Esophagus squamous epithelium (tissue), 5 donors: ENCODE measurements at regions not wholly inside any gene's neighbourhood (a gene's known extent, or its start where the extent isn't known, plus 50 kb on each side); places are given as distances from the start of the nearest gene placed in this dataset.

Source experiments
- DNase-seq: peaks from one replicate; lab custom pipeline; 2025; lab: John Stamatoyannopoulos, UW
- H3K27ac ChIP-seq, 4 donors: fragments of 200-600 bp; sonication (generic); one replicate each; pipeline ENCODE4 v1.5.1; 2016 to 2019; ENCODE audit warnings: mild to moderate bottlenecking in 1 of 4
- H3K27me3 ChIP-seq, 4 donors: fragments of 200-600 bp; sonication (generic); 1 replicate in 3 of 4; 2 replicates in 1 of 4; pipeline versions ENCODE4 v1.5.1 to v1.6.0; 2017 to 2021; ENCODE audit warnings: antibody characterized with exemption in 1 of 4
- H3K36me3 ChIP-seq, 3 donors: fragments of 200-600 bp; sonication (generic); one replicate each; pipeline ENCODE4 v1.5.1; 2016 to 2019
- H3K4me1 ChIP-seq, 3 donors: fragments of 200-600 bp; sonication (generic); one replicate each; pipeline ENCODE4 v1.5.1; 2017 to 2019
- H3K4me3 ChIP-seq, 4 donors: fragments of 200-600 bp; sonication (generic); 1 replicate in 3 of 4; 2 replicates in 1 of 4; pipeline ENCODE4 v1.5.1; 2016 to 2019; ENCODE audit warnings: mild to moderate bottlenecking in 2 of 4, moderate library complexity in 1 of 4
- H3K9me3 ChIP-seq, 3 donors: fragments of 200-600 bp; sonication (generic); one replicate each; pipeline ENCODE4 v1.5.1; 2016 to 2019
- POLR2A ChIP-seq, 4 donors: fragments of 450-650 bp; IDR thresholded peaks; one replicate each; pipeline ENCODE4 v1.6.1; 2017; ENCODE audit warnings: antibody characterized with exemption in 4 of 4, mild to moderate bottlenecking in 4 of 4, moderate library complexity in 3 of 4
- WGBS, 2 donors: methylation state at CpG; one replicate each; pipeline ENCODE4 v1.1.5; 2018; 5-methylcytosine and 5-hydroxymethylcytosine counted together
- intact Hi-C: fragments of 100-400 bp; cut with DNase I; formaldehyde crosslinking; loops from one replicate; pipeline ENCODE4 v1.15.0; 2022
- TF ChIP-seq, protein P1 (sequence below), 6 experiments: fragments of 450-650 bp in 4 of 6; fragments of 200-600 bp in 2 of 6; sonication (generic) in 2 of 6; IDR thresholded peaks; one replicate each; pipeline ENCODE4 v1.5.1; 2016 to 2019; ENCODE audit warnings: antibody characterized with exemption in 6 of 6, mild to moderate bottlenecking in 4 of 6, moderate library complexity in 4 of 6
- donor health status: DM: yes; HTN: yes; CAD: no.

DNA sequence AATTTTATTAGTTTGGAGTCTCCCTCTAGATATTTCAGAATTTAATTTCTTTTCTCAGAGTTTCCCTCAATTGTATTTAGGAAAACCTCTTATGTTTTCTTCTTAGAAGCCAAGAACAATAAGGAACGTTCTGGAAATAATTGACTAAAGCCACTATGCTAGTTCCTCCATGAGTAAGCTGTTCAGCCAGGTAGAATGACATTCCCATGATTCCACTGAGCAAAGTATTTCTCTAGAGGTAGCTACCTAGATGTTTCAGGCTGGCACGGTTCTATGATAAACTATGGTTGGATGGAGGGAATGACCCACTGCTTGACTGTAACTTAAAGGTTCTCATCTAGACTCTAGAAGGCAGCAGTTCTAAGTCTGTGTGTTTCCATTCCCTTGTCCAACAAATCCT, 62.4 kb downstream of the CLDN17 start:
- Histone ChIP-seq H3K27me3 (no peaks in the 10 kb centered on the region), H3K4me1 (peaks cover 0 to 4% (median 0%) of the 10 kb centered on the region in 3 donors), H3K27ac (no peak overlapping the region), H3K4me3 (no peak overlapping the region), H3K9me3 (no peaks in the 10 kb centered on the region), H3K36me3 (no peaks in the 10 kb centered on the region)
- TF ChIP-seq POLR2A (IDR thresholded peaks at IDR 0.05): no peak
- TF ChIP-seq, protein P1, sequence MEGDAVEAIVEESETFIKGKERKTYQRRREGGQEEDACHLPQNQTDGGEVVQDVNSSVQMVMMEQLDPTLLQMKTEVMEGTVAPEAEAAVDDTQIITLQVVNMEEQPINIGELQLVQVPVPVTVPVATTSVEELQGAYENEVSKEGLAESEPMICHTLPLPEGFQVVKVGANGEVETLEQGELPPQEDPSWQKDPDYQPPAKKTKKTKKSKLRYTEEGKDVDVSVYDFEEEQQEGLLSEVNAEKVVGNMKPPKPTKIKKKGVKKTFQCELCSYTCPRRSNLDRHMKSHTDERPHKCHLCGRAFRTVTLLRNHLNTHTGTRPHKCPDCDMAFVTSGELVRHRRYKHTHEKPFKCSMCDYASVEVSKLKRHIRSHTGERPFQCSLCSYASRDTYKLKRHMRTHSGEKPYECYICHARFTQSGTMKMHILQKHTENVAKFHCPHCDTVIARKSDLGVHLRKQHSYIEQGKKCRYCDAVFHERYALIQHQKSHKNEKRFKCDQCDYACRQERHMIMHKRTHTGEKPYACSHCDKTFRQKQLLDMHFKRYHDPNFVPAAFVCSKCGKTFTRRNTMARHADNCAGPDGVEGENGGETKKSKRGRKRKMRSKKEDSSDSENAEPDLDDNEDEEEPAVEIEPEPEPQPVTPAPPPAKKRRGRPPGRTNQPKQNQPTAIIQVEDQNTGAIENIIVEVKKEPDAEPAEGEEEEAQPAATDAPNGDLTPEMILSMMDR (IDR thresholded peaks at IDR 0.05): no peak
- intact Hi-C loops: no loop called here
- DNase-seq: no peak
- 62% methylated on average over 2 of the region's 2 CpGs for WGBS, 2 donors

DNA sequence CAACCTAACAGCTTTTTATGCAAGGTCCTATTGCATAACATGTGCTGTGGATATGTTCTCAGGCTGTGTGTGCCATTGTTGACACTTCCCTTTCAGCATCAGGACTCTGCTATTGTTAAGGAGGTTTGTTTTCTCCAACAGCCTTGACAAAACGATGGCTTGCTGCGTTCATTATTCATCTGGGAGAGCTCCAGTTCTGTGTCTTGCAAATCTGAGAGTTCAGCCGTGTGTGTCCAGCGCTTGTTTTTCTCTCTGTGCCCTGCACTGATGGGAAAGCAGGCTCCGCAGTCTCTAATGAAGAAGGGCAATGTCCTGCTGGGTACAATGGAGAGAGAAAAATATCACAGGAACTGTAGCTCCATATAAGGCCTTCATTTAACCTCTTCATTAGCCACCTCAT, 63.7 kb downstream of the CLDN17 start:
- intact Hi-C loops: no loop called here
- Histone ChIP-seq H3K36me3 (no peaks in the 10 kb centered on the region), H3K4me1 (peaks cover 0 to 4% (median 0%) of the 10 kb centered on the region in 3 donors), H3K4me3 (no peak overlapping the region), H3K9me3 (no peaks in the 10 kb centered on the region), H3K27ac (no peak overlapping the region), H3K27me3 (no peaks in the 10 kb centered on the region)
- no peak for DNase-seq
- WGBS, 2 donors: 41 to 56% methylated on average over 3 to 4 of the region's 5 CpGs
- no peak for TF ChIP-seq POLR2A (IDR thresholded peaks at IDR 0.05)
- TF ChIP-seq, protein P1 (IDR thresholded peaks at IDR 0.05): no peak

DNA sequence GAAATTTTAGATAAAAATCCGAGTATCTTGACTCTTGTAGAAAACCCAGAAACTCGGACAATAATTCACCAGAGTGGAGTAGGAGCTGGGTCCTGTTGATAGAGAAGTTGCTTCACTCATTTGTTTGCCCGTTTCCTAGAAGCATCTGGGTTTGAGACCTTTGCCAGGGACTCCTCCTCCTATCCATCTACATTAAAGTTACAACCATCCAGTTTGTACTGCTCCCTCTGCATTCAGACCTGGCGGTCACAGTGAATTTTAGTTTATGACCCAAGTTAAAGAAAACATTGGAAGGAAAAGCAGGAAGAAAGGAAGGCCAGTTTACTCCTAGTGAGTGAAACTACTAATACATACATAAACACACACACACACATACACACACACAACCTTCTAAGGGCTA, 64.6 kb downstream of the CLDN17 start:
- Histone ChIP-seq H3K4me1 (peaks cover 0 to 4% (median 0%) of the 10 kb centered on the region in 3 donors), H3K27me3 (no peaks in the 10 kb centered on the region), H3K27ac (no peak overlapping the region), H3K4me3 (no peak overlapping the region), H3K36me3 (no peaks in the 10 kb centered on the region), H3K9me3 (no peaks in the 10 kb centered on the region)
- intact Hi-C loops: no loop called here
- DNase-seq: no peak
- TF ChIP-seq, protein P1 (IDR thresholded peaks at IDR 0.05): no peak
- no peak for TF ChIP-seq POLR2A (IDR thresholded peaks at IDR 0.05)
- 83 to 86% methylated on average over 4 of the region's 4 CpGs for WGBS, 2 donors

DNA sequence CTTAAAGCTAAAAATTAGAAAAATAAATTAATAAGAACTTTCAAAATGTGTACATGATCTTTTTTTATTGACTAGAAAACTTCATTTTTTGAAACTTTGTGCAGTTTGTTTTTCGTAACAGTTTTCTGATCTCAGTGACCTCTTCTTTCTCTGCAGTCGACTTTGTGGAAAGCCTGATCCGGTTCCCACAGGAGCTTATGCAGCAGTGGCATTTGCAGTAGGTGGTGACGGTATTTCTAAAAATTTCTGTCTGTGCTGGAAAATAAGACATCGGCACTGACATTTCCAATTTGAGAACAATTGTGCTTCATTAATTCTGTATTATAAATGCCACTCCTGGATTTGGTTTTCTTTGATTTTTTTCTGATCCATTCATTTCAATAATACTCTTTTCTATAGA, 68.8 kb downstream of the CLDN17 start:
- Histone ChIP-seq H3K36me3 (no peaks in the 10 kb centered on the region), H3K27me3 (no peaks in the 10 kb centered on the region), H3K4me3 (no peak overlapping the region), H3K9me3 (no peaks in the 10 kb centered on the region), H3K4me1 (no peaks in the 10 kb centered on the region), H3K27ac (no peak overlapping the region)
- WGBS, 2 donors: 85 to 86% methylated on average over 5 of the region's 5 CpGs
- DNase-seq: no peak
- intact Hi-C loops: no loop called here
- TF ChIP-seq, protein P1 (IDR thresholded peaks at IDR 0.05): no peak
- TF ChIP-seq POLR2A (IDR thresholded peaks at IDR 0.05): no peak

DNA sequence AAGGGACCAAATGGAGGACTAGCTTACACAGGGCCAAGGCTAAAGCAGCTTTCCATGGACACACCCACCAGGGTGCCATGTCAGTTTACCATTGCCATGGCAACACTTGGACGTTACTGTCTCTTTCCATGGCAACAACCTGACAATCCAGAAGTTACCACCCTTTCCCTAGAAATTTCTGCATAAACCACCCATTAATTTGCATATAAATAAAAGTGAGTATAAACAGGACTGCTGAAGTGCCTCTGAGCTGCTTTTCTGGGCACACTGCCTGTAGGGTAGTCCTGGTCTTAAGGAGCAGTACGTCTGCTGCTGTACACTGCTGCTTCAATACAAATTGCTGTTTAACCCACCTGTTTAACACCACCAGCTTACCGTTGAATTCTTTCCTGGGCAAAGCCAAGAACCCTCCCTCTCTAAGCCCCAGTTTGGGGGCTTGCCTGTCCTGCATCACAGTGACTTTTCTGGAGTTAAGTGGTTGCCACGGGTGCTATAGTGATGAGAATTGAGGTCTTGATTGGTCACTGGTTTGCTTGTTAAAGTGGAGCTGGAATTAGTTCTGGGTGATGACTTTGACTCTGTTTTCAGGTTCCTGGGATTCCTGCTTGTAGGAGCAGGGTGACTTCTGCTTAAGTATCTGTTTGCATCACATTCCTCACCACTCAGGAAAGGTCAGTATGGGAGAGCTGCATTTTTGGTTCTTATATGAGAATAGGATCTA, 83.2 kb downstream of the CLDN17 start:
- intact Hi-C loops: no loop called here
- DNase-seq: no peak
- no peak overlapping the region for H3K27ac ChIP-seq
- H3K36me3 ChIP-seq: no peaks in the 10 kb centered on the region
- no peak overlapping the region for H3K4me3 ChIP-seq
- TF ChIP-seq, protein P1 (IDR thresholded peaks at IDR 0.05): no peak
- TF ChIP-seq POLR2A (IDR thresholded peaks at IDR 0.05): no peak
- peaks cover 0 to 9% (median 0%) of the 10 kb centered on the region in 3 donors for H3K4me1 ChIP-seq
- H3K9me3 ChIP-seq: no peaks in the 10 kb centered on the region
- WGBS, 2 donors: 24 to 40% methylated on average over 2 to 4 of the region's 4 CpGs
- H3K27me3 ChIP-seq: peaks cover 0 to 5% (median 0%) of the 10 kb centered on the region in 4 donors
